Spleen (tissue), 7 donors: ENCODE measurements at regions not wholly inside any gene's neighbourhood (a gene's known extent, or its start where the extent isn't known, plus 50 kb on each side); places are given as distances from the start of the nearest gene placed in this dataset.

Experiments used
- CTCF ChIP-seq, 11 experiments: fragments of 200-600 bp in 7 of 11; fragments of 450-650 bp in 4 of 11; sonication (generic) in 4 of 11; IDR thresholded peaks in 8 of 11; conservative IDR thresholded peaks in 3 of 11; 1 replicate in 7 of 11; 2 replicates in 4 of 11; pipeline versions ENCODE4 v1.4.0 to v1.8.0; 2016 to 2021; ENCODE audit warnings: antibody characterized with exemption in 11 of 11, inconsistent platforms in 4 of 11, mild to moderate bottlenecking in 1 of 11
- POLR2A ChIP-seq, 3 donors: fragments of 450-650 bp; IDR thresholded peaks; one replicate each; pipeline ENCODE4 v1.5.1; 2017; ENCODE audit warnings: antibody characterized with exemption in 3 of 3, mild to moderate bottlenecking in 1 of 3
- POLR2AphosphoS5 ChIP-seq, 3 donors: sonication (generic); formaldehyde crosslinking; IDR thresholded peaks; one replicate each; pipeline ENCODE4 v1.5.1; 2017; ENCODE audit warnings: antibody characterized with exemption in 3 of 3
- donor health status: DM: no; HTN: no; CAD: no; lungs with moderate emphysema.
- donor health status: DM: no; HTN: no; CAD: no.
- donor health status: DM: no; HTN: no; CAD: no.

- no peak for TF ChIP-seq CTCF (IDR thresholded peaks at IDR 0.05 in 8 of 11, conservative IDR thresholded peaks at IDR 0.05 in 3 of 11)
- TF ChIP-seq POLR2A (IDR thresholded peaks at IDR 0.05), result no peak
- TF ChIP-seq POLR2AphosphoS5 (IDR thresholded peaks at IDR 0.05), result no peak
Measured at GRCh38 chr16:86828653-86829052, 250.3 kb downstream of the FOXL1 start.
